ENCODE measurements at regions not wholly inside any gene's neighbourhood (a gene's known extent, or its start where the extent isn't known, plus 50 kb on each side); places are given as distances from the start of the nearest gene placed in this dataset.

GRCh38 chr19:23460656-23461055, 65.4 kb upstream of the ZNF91 start:
- TF ChIP-seq CTCF (IDR thresholded peaks at IDR 0.05) (no peak), EP300 (IDR thresholded peaks at IDR 0.05) (no peak), JUN (IDR thresholded peaks at IDR 0.05) (no peak), HDAC2 (IDR thresholded peaks at IDR 0.05) (no peak), RFX5 (IDR thresholded peaks at IDR 0.05) (no peak), SREBF2 (IDR thresholded peaks at IDR 0.05) (no peak), SMC3 (IDR thresholded peaks at IDR 0.05) (no peak), POLR2AphosphoS2 (conservative IDR thresholded peaks at IDR 0.05; ENCODE audit: low read length) (no peak), CHD2 (IDR thresholded peaks at IDR 0.05; ENCODE audit: low read length, partially characterized antibody) (no peak), E2F6 (IDR thresholded peaks at IDR 0.05; ENCODE audit: borderline replicate concordance, low read depth) (no peak), USF2 (IDR thresholded peaks at IDR 0.05) (no peak)

Measured in A549 (cell line).